Astrocyte (in vitro differentiated cells and primary cell): ENCODE measurements at regions not wholly inside any gene's neighbourhood (a gene's known extent, or its start where the extent isn't known, plus 50 kb on each side); places are given as distances from the start of the nearest gene placed in this dataset.
A peak's percentile ranks its signal among the peaks of the same experiment; 100 is the strongest.

Experiments
- DNase-seq: peaks from one replicate; pipeline ENCODE4 v3.0.0-alpha.2; 2010; ENCODE audit warnings: low read depth
- FAIRE-seq: peaks from 2 replicates; lab custom pipeline; 2011; peaks lifted over from hg19 to GRCh38; lab: Jason Lieb, UNC
- H2AFZ ChIP-seq: 2 replicates; pipeline ENCODE4 v1.6.0; 2012; ENCODE audit warnings: low read depth, low read length, inconsistent platforms
- H3K27ac ChIP-seq: 2 replicates; pipeline ENCODE4 v1.5.1; 2011; ENCODE audit warnings: low read depth, low read length, inconsistent platforms
- H3K27me3 ChIP-seq: 2 replicates; pipeline ENCODE4 v1.6.0; 2011; ENCODE audit warnings: low read length, inconsistent platforms; ENCODE audit not compliant: insufficient read depth
- H3K36me3 ChIP-seq: 2 replicates; pipeline ENCODE4 v1.5.1; 2011; ENCODE audit warnings: low read length, inconsistent platforms; ENCODE audit not compliant: insufficient read depth
- H3K4me1 ChIP-seq: 2 replicates; pipeline ENCODE4 v1.5.1; 2011; ENCODE audit warnings: low read length, inconsistent platforms; ENCODE audit not compliant: insufficient read depth
- H3K4me2 ChIP-seq: 2 replicates; pipeline ENCODE4 v1.6.0; 2012; ENCODE audit warnings: low read length, inconsistent platforms
- H3K4me3 ChIP-seq: 2 replicates; pipeline ENCODE4 v1.5.1; 2011; ENCODE audit warnings: low read depth, mild to moderate bottlenecking, low read length, inconsistent platforms; ENCODE audit not compliant: insufficient read depth
- H3K79me2 ChIP-seq: 2 replicates; pipeline ENCODE4 v1.6.0; 2012; ENCODE audit warnings: mild to moderate bottlenecking, low read length, inconsistent platforms; ENCODE audit not compliant: insufficient read depth
- H3K9ac ChIP-seq: 2 replicates; pipeline ENCODE4 v1.6.0; 2012; ENCODE audit warnings: mild to moderate bottlenecking, low read length, inconsistent platforms
- H3K9me3 ChIP-seq: 2 replicates; pipeline ENCODE4 v1.5.1; 2012; ENCODE audit warnings: low read depth, mild to moderate bottlenecking, low read length, inconsistent platforms; ENCODE audit not compliant: insufficient read depth
- H4K20me1 ChIP-seq: 2 replicates; pipeline ENCODE4 v1.6.0; 2012; ENCODE audit warnings: low read length, inconsistent platforms; ENCODE audit not compliant: insufficient read depth
- H3K27ac Mint-ChIP-seq: one replicate; pipeline ENCODE4 v1.8.0; 2021; ENCODE audit warnings: mild to moderate bottlenecking, mixed read lengths; ENCODE audit not compliant: unreplicated experiment
- H3K27me3 Mint-ChIP-seq: one replicate; pipeline ENCODE4 v1.8.0; 2021; ENCODE audit warnings: low read depth, mixed read lengths; ENCODE audit not compliant: unreplicated experiment
- H3K36me3 Mint-ChIP-seq: one replicate; pipeline ENCODE4 v1.8.0; 2021; ENCODE audit warnings: low read depth, mixed read lengths; ENCODE audit not compliant: unreplicated experiment
- H3K4me1 Mint-ChIP-seq: one replicate; pipeline ENCODE4 v1.8.0; 2021; ENCODE audit warnings: low read depth, mixed read lengths; ENCODE audit not compliant: unreplicated experiment
- H3K4me3 Mint-ChIP-seq: one replicate; pipeline ENCODE4 v1.8.0; 2021; ENCODE audit warnings: mild to moderate bottlenecking, moderate library complexity, mixed read lengths; ENCODE audit not compliant: unreplicated experiment
- H3K9me3 Mint-ChIP-seq: one replicate; pipeline ENCODE4 v1.8.0; 2021; ENCODE audit warnings: mild to moderate bottlenecking, mixed read lengths; ENCODE audit not compliant: unreplicated experiment
- CTCF ChIP-seq: IDR thresholded peaks from 2 replicates; pipeline ENCODE4 v1.5.1; 2011; ENCODE audit warnings: low read depth, mild to moderate bottlenecking, inconsistent platforms, low read length, moderate library complexity; ENCODE audit not compliant: insufficient read depth
- EZH2 ChIP-seq: IDR thresholded peaks from 2 replicates; pipeline ENCODE4 v1.6.1; 2012; ENCODE audit warnings: mild to moderate bottlenecking, low read length, inconsistent platforms; ENCODE audit not compliant: insufficient read depth

DNA sequence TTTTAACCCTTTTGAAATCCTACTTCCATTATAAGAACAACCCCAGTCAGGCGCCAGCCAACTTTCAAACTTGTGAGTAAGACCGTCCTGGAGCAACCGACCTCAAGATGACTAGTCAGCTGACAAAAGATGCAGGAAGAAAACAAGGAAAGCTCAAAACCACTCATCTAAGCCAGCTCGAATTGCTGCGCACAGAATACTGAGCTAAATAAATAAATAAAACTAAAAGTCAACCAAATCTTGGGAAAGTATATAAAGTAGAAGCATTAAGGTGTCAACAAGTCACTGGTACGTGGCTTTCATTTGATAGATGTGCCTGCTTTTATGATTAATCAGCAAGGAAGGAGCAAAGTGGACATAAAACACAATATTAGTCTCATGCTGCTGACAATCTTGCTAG, 1269.8 kb downstream of the XPNPEP1 start:
- no peaks in the 10 kb centered on the region for H3K79me2 ChIP-seq
- DNase-seq = peak; percentile 32
- no peaks in the 10 kb centered on the region for H3K27me3 ChIP-seq
- H3K4me1 ChIP-seq = no peaks in the 10 kb centered on the region
- H3K27ac ChIP-seq = no peak overlapping the region
- H3K4me1 Mint-ChIP-seq = no peaks in the 10 kb centered on the region
- H3K36me3 Mint-ChIP-seq = no peaks in the 10 kb centered on the region
- H2AFZ ChIP-seq = no peak overlapping the region
- H3K36me3 ChIP-seq = no peaks in the 10 kb centered on the region
- no peak overlapping the region for H3K4me2 ChIP-seq
- TF ChIP-seq EZH2 = no peak
- TF ChIP-seq CTCF = no peak
- H3K9me3 Mint-ChIP-seq = no peaks in the 10 kb centered on the region
- FAIRE-seq = no peak
- no peak overlapping the region for H3K4me3 ChIP-seq
- H4K20me1 ChIP-seq = no peaks in the 10 kb centered on the region
- no peaks in the 10 kb centered on the region for H3K27me3 Mint-ChIP-seq
- H3K9me3 ChIP-seq = no peaks in the 10 kb centered on the region
- H3K9ac ChIP-seq = no peak overlapping the region
- H3K27ac Mint-ChIP-seq = no peak overlapping the region
- no peak overlapping the region for H3K4me3 Mint-ChIP-seq

DNA sequence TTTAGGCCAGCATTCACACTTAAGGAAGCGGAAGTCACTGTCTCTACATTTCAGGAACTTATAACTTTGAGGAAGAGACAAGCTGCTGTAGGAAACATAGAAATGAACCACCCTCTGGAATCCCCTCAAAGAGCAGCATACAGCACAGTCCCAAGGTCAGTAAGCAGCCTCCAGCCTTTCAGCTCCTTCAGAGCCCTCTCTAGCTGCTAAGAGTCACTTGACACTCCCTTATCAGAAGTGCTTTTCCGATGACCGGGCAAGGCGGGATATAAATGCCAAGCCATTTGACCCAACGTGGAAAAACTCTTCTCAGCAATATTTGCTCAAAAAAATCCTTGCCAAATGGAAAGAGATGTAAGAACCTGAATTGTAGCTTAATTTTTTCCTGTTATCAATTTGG, 1284.3 kb downstream of the XPNPEP1 start:
- no peaks in the 10 kb centered on the region for H3K4me1 ChIP-seq
- Mint-ChIP-seq H3K27ac (no peak overlapping the region), H3K4me1 (peaks cover 5% of the 10 kb centered on the region), H3K27me3 (no peaks in the 10 kb centered on the region), H3K4me3 (no peak overlapping the region), H3K9me3 (peaks cover 1% of the 10 kb centered on the region), H3K36me3 (no peaks in the 10 kb centered on the region)
- H3K27ac ChIP-seq = no peak overlapping the region
- H3K4me2 ChIP-seq = no peak overlapping the region
- no peaks in the 10 kb centered on the region for H3K79me2 ChIP-seq
- no peaks in the 10 kb centered on the region for H3K9me3 ChIP-seq
- no peaks in the 10 kb centered on the region for H3K27me3 ChIP-seq
- no peak overlapping the region for H2AFZ ChIP-seq
- H3K4me3 ChIP-seq = no peak overlapping the region
- no peak for DNase-seq
- H3K36me3 ChIP-seq = no peaks in the 10 kb centered on the region
- no peak for FAIRE-seq
- TF ChIP-seq CTCF (no peak), EZH2 (no peak)
- H4K20me1 ChIP-seq = no peaks in the 10 kb centered on the region
- no peak overlapping the region for H3K9ac ChIP-seq

GRCh38 chr10:108638225-108638624, 1285.1 kb downstream of the XPNPEP1 start:
- Mint-ChIP-seq H3K4me3 (no peak overlapping the region), H3K27me3 (no peaks in the 10 kb centered on the region), H3K27ac (no peak overlapping the region), H3K36me3 (no peaks in the 10 kb centered on the region), H3K4me1 (peaks cover 13% of the 10 kb centered on the region), H3K9me3 (peaks cover 1% of the 10 kb centered on the region)
- Histone ChIP-seq H3K4me3 (no peak overlapping the region), H3K4me1 (no peaks in the 10 kb centered on the region), H3K36me3 (no peaks in the 10 kb centered on the region), H3K9me3 (no peaks in the 10 kb centered on the region), H3K4me2 (no peak overlapping the region), H2AFZ (no peak overlapping the region), H3K27me3 (no peaks in the 10 kb centered on the region), H3K9ac (no peak overlapping the region), H4K20me1 (no peaks in the 10 kb centered on the region), H3K27ac (no peak overlapping the region), H3K79me2 (no peaks in the 10 kb centered on the region)
- no peak for TF ChIP-seq EZH2
- TF ChIP-seq CTCF = no peak
- FAIRE-seq = no peak
- no peak for DNase-seq
